Spleen (tissue), 11 donors: ENCODE measurements at regions not wholly inside any gene's neighbourhood (a gene's known extent, or its start where the extent isn't known, plus 50 kb on each side); places are given as distances from the start of the nearest gene placed in this dataset.

Source experiments
- DNase-seq: peaks from one replicate; pipeline ENCODE4 v3.0.0-alpha.2; 2020
- H3K27ac ChIP-seq, 8 donors: fragments of 200-600 bp; sonication (generic) in 7 of 8; 1 replicate in 4 of 8; 2 replicates in 4 of 8; pipeline versions ENCODE4 v1.5.0 to v1.8.0; 2016 to 2021; ENCODE audit warnings: inconsistent platforms in 4 of 8, mild to moderate bottlenecking in 4 of 8, moderate library complexity in 1 of 8
- H3K27me3 ChIP-seq, 7 donors: fragments of 200-600 bp; sonication (generic) in 6 of 7; replicated peaks in 1 of 7; 1 replicate in 4 of 7; 2 replicates in 3 of 7; pipeline versions ENCODE4 v1.5.0 to v1.8.0; 2016 to 2021; ENCODE audit warnings: inconsistent platforms in 3 of 7, mild to moderate bottlenecking in 1 of 7
- H3K36me3 ChIP-seq, 6 donors: fragments of 200-600 bp; sonication (generic) in 5 of 6; 1 replicate in 4 of 6; 2 replicates in 2 of 6; pipeline versions ENCODE4 v1.5.0 to v1.8.0; 2016 to 2021; ENCODE audit warnings: inconsistent platforms in 2 of 6
- H3K4me1 ChIP-seq, 6 donors: fragments of 200-600 bp; sonication (generic) in 5 of 6; 1 replicate in 3 of 6; 2 replicates in 3 of 6; pipeline versions ENCODE4 v1.5.0 to v1.8.0; 2016 to 2021; ENCODE audit warnings: inconsistent platforms in 3 of 6
- H3K4me3 ChIP-seq, 8 donors: fragments of 200-600 bp; sonication (generic) in 7 of 8; 1 replicate in 4 of 8; 2 replicates in 4 of 8; pipeline versions ENCODE4 v1.5.0 to v1.8.0; 2016 to 2021; ENCODE audit warnings: inconsistent platforms in 4 of 8, mild to moderate bottlenecking in 4 of 8, moderate library complexity in 2 of 8
- H3K9me3 ChIP-seq, 8 donors: fragments of 200-600 bp; sonication (generic) in 7 of 8; 1 replicate in 4 of 8; 2 replicates in 4 of 8; pipeline versions ENCODE4 v1.5.0 to v1.8.0; 2016 to 2021; ENCODE audit warnings: inconsistent platforms in 4 of 8
- POLR2A ChIP-seq, 3 donors: fragments of 450-650 bp; IDR thresholded peaks; one replicate each; pipeline ENCODE4 v1.5.1; 2017; ENCODE audit warnings: antibody characterized with exemption in 3 of 3, mild to moderate bottlenecking in 1 of 3
- POLR2AphosphoS5 ChIP-seq, 3 donors: sonication (generic); formaldehyde crosslinking; IDR thresholded peaks; one replicate each; pipeline ENCODE4 v1.5.1; 2017; ENCODE audit warnings: antibody characterized with exemption in 3 of 3
- WGBS, 5 donors: extraction: QIAGEN DNeasy Blood & Tissue Kit in 3 of 5; methylation state at CpG; one replicate each; pipeline versions ENCODE4 v1.1.5 to v1.1.7; 2013 to 2018; 5-methylcytosine and 5-hydroxymethylcytosine counted together
- intact Hi-C: fragments of 100-400 bp; cut with DNase I; formaldehyde crosslinking; loops from one replicate; pipeline ENCODE4 v1.15.0; 2023; ENCODE audit warnings: low total_unique reads
- TF ChIP-seq, protein P1 (sequence below), 11 experiments: fragments of 200-600 bp in 7 of 11; fragments of 450-650 bp in 4 of 11; sonication (generic) in 4 of 11; IDR thresholded peaks in 8 of 11; conservative IDR thresholded peaks in 3 of 11; 1 replicate in 7 of 11; 2 replicates in 4 of 11; pipeline versions ENCODE4 v1.4.0 to v1.8.0; 2016 to 2021; ENCODE audit warnings: antibody characterized with exemption in 11 of 11, inconsistent platforms in 4 of 11, mild to moderate bottlenecking in 1 of 11
- donor health status: healthy with polysubstance abuse.
- donor health status: DM: no; HTN: no; CAD: no; lungs with moderate emphysema.
- donor health status: DM: no; HTN: no; CAD: no.
- donor health status: Bipolar disorder and iron deficiency.
- donor health status: healthy.
- donor health status: DM: no; HTN: no; CAD: no.
- donor health status: DM: yes; HTN: yes; CAD: no.

GRCh38 chr1:119225831-119226230 is 85.4 kb upstream of the WARS2 start:
- Histone ChIP-seq H3K4me1 (no peaks in the 10 kb centered on the region), H3K36me3 (no peaks in the 10 kb centered on the region), H3K4me3 (no peak overlapping the region), H3K27me3 (no peaks in the 10 kb centered on the region), H3K27ac (no peak overlapping the region), H3K9me3 (no peaks in the 10 kb centered on the region)
- DNase-seq = no peak
- TF ChIP-seq, protein P1, sequence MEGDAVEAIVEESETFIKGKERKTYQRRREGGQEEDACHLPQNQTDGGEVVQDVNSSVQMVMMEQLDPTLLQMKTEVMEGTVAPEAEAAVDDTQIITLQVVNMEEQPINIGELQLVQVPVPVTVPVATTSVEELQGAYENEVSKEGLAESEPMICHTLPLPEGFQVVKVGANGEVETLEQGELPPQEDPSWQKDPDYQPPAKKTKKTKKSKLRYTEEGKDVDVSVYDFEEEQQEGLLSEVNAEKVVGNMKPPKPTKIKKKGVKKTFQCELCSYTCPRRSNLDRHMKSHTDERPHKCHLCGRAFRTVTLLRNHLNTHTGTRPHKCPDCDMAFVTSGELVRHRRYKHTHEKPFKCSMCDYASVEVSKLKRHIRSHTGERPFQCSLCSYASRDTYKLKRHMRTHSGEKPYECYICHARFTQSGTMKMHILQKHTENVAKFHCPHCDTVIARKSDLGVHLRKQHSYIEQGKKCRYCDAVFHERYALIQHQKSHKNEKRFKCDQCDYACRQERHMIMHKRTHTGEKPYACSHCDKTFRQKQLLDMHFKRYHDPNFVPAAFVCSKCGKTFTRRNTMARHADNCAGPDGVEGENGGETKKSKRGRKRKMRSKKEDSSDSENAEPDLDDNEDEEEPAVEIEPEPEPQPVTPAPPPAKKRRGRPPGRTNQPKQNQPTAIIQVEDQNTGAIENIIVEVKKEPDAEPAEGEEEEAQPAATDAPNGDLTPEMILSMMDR (IDR thresholded peaks at IDR 0.05 in 8 of 11, conservative IDR thresholded peaks at IDR 0.05 in 3 of 11) = no peak
- TF ChIP-seq POLR2AphosphoS5 (IDR thresholded peaks at IDR 0.05) = no peak
- TF ChIP-seq POLR2A (IDR thresholded peaks at IDR 0.05) = no peak
- WGBS, 5 donors = 90 to 100% (median 90%) methylated on average over 2 of the region's 2 CpGs
- intact Hi-C loops = no loop called here

GRCh38 chr1:119226321-119226720 is 85.9 kb upstream of the WARS2 start:
- Histone ChIP-seq H3K36me3 (no peaks in the 10 kb centered on the region), H3K4me3 (no peak overlapping the region), H3K27me3 (no peaks in the 10 kb centered on the region), H3K27ac (no peak overlapping the region), H3K4me1 (no peaks in the 10 kb centered on the region), H3K9me3 (no peaks in the 10 kb centered on the region)
- no peak for DNase-seq
- no peak for TF ChIP-seq POLR2AphosphoS5 (IDR thresholded peaks at IDR 0.05)
- TF ChIP-seq, protein P1 (IDR thresholded peaks at IDR 0.05 in 8 of 11, conservative IDR thresholded peaks at IDR 0.05 in 3 of 11) = no peak
- TF ChIP-seq POLR2A (IDR thresholded peaks at IDR 0.05) = no peak
- intact Hi-C loops = no loop called here
- 86 to 98% (median 93%) methylated on average over 1 of the region's 1 CpG for WGBS, 5 donors

DNA sequence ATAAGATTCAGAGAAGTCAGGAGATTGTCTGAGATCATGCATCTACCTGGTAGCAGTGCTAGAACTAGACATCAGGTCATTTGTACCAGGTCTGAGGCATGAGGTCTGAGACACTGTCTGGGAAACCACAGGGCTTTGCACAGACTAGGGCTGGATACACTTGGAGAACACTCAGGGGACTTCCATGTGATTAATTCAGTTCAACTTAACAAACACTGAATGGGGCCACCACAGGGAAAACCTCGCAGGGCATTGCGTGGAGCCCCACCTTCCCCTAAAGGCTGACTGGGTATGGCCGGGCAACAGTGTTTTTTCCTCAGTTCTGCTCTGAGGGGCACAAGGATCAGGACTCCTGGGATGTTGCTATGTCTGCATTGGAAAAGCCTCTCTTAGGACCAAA is 86.5 kb upstream of the WARS2 start:
- intact Hi-C loops = no loop called here
- TF ChIP-seq, protein P1 (IDR thresholded peaks at IDR 0.05 in 8 of 11, conservative IDR thresholded peaks at IDR 0.05 in 3 of 11) = no peak
- no peak for TF ChIP-seq POLR2A (IDR thresholded peaks at IDR 0.05)
- TF ChIP-seq POLR2AphosphoS5 (IDR thresholded peaks at IDR 0.05) = no peak
- no peaks in the 10 kb centered on the region for H3K36me3 ChIP-seq
- no peaks in the 10 kb centered on the region for H3K4me1 ChIP-seq
- H3K9me3 ChIP-seq = no peaks in the 10 kb centered on the region
- no peak overlapping the region for H3K27ac ChIP-seq
- no peak overlapping the region for H3K4me3 ChIP-seq
- no peaks in the 10 kb centered on the region for H3K27me3 ChIP-seq
- DNase-seq = no peak
- WGBS, 5 donors = 82 to 92% (median 88%) methylated on average over 3 of the region's 3 CpGs

- DNase-seq = no peak
- Histone ChIP-seq H3K27me3 (no peaks in the 10 kb centered on the region), H3K4me1 (no peaks in the 10 kb centered on the region), H3K4me3 (no peak overlapping the region), H3K9me3 (no peaks in the 10 kb centered on the region), H3K36me3 (no peaks in the 10 kb centered on the region), H3K27ac (no peak overlapping the region)
- TF ChIP-seq POLR2AphosphoS5 (IDR thresholded peaks at IDR 0.05) (no peak), POLR2A (IDR thresholded peaks at IDR 0.05) (no peak)
- TF ChIP-seq, protein P1 (IDR thresholded peaks at IDR 0.05 in 8 of 11, conservative IDR thresholded peaks at IDR 0.05 in 3 of 11) = no peak
- 28 to 75% (median 51%) methylated on average over 2 of the region's 2 CpGs for WGBS, 5 donors
- intact Hi-C loops = no loop called here
Measured at GRCh38 chr1:119227456-119227855, 87.0 kb upstream of the WARS2 start.
